HEK293 (cell line): ENCODE measurements at regions not wholly inside any gene's neighbourhood (a gene's known extent, or its start where the extent isn't known, plus 50 kb on each side); places are given as distances from the start of the nearest gene placed in this dataset.

ENCODE experiments used
- CTCF ChIA-PET: fragments of 350-600 bp; formaldehyde crosslinking; extraction: SDS; loops from one replicate; lab custom pipeline; 2021; ENCODE audit warnings: antibody characterized with exemption; lab: Yijun Ruan, JAX
- POLR2A ChIA-PET: fragments of 300-600 bp; formaldehyde crosslinking; extraction: SDS; loops from one replicate; lab custom pipeline; 2020; ENCODE audit warnings: antibody characterized with exemption, inconsistent platforms; lab: Yijun Ruan, JAX
- H3K27ac ChIP-seq: fragments of 200-500 bp; sonication (Bioruptor generic); 2 replicates; pipeline ENCODE4 v1.5.1; 2014; ENCODE audit warnings: low read depth, low read length, control low read depth, inconsistent platforms; ENCODE audit errors: extremely low read depth
- H3K36me3 ChIP-seq, 2 experiments: fragments of 200-500 bp in 1 of 2; sonication (Bioruptor generic) in 1 of 2; 1 replicate in 1 of 2; 2 replicates in 1 of 2; pipeline ENCODE4 v1.5.1; 2014 to 2017; ENCODE audit warnings: inconsistent platforms in 2 of 2, low read length in 2 of 2; ENCODE audit not compliant: control insufficient read depth in 2 of 2, insufficient read depth in 1 of 2
- H3K4me1 ChIP-seq: fragments of 200-500 bp; sonication (Bioruptor generic); 2 replicates; pipeline ENCODE4 v1.5.1; 2014; ENCODE audit warnings: mild to moderate bottlenecking, low read length, inconsistent platforms; ENCODE audit not compliant: control insufficient read depth, insufficient read depth
- H3K4me3 ChIP-seq: 2 replicates; pipeline ENCODE4 v1.5.1; 2011; ENCODE audit warnings: low read depth, mild to moderate bottlenecking, control low read depth, low read length, moderate library complexity
- H3K9me3 ChIP-seq: fragments of 200-500 bp; sonication (Bioruptor generic); 2 replicates; pipeline ENCODE4 v1.5.1; 2014; ENCODE audit warnings: low read depth, low read length, inconsistent platforms; ENCODE audit not compliant: control insufficient read depth, insufficient read depth
- BCL11A ChIP-seq: fragments of 450-650 bp; formaldehyde crosslinking; IDR thresholded peaks from 2 replicates; pipeline ENCODE4 v1.5.1; 2016; ENCODE audit warnings: low read depth, missing biosample characterization, missing genetic modification characterization
- BCL11B ChIP-seq: fragments of 450-650 bp; formaldehyde crosslinking; IDR thresholded peaks from 2 replicates; pipeline ENCODE4 v1.5.1; 2016; ENCODE audit warnings: low read depth, missing biosample characterization, missing genetic modification characterization
- FEZF1 ChIP-seq: fragments of 450-650 bp; formaldehyde crosslinking; IDR thresholded peaks from 2 replicates; pipeline ENCODE4 v1.5.1; 2016; ENCODE audit warnings: missing biosample characterization, missing genetic modification characterization
- PBX3 ChIP-seq: sonication (generic); formaldehyde crosslinking; IDR thresholded peaks from 2 replicates; pipeline ENCODE4 v1.8.1; 2022; ENCODE audit warnings: mild to moderate bottlenecking, moderate library complexity, missing genetic modification reagents
- PRDM2 ChIP-seq: fragments of 450-650 bp; formaldehyde crosslinking; IDR thresholded peaks from 2 replicates; pipeline ENCODE4 v1.5.1; 2016; ENCODE audit warnings: missing biosample characterization, missing genetic modification characterization, borderline replicate concordance
- RBAK ChIP-seq: fragments of 450-650 bp; formaldehyde crosslinking; IDR thresholded peaks from 2 replicates; pipeline ENCODE4 v1.5.1; 2016; ENCODE audit warnings: missing biosample characterization, missing genetic modification characterization
- SALL2 ChIP-seq: fragments of 450-650 bp; formaldehyde crosslinking; IDR thresholded peaks from 2 replicates; pipeline ENCODE4 v1.5.0; 2017; ENCODE audit warnings: missing biosample characterization, mild to moderate bottlenecking, missing genetic modification characterization, borderline replicate concordance
- TRIM28 ChIP-seq: IDR thresholded peaks from 2 replicates; pipeline ENCODE4 v1.6.1; 2011; ENCODE audit warnings: low read length, control low read depth, borderline replicate concordance
- WT1 ChIP-seq: fragments of 450-650 bp; formaldehyde crosslinking; IDR thresholded peaks from 2 replicates; pipeline ENCODE4 v1.5.1; 2016; ENCODE audit warnings: missing biosample characterization, missing genetic modification characterization
- ZBTB1 ChIP-seq: fragments of 450-650 bp; formaldehyde crosslinking; IDR thresholded peaks from 2 replicates; pipeline ENCODE4 v1.5.1; 2016; ENCODE audit warnings: missing biosample characterization, missing genetic modification characterization
- ZBTB49 ChIP-seq: fragments of 450-650 bp; formaldehyde crosslinking; IDR thresholded peaks from 2 replicates; pipeline ENCODE4 v1.5.1; 2016; ENCODE audit warnings: missing biosample characterization, missing genetic modification characterization, low read depth
- ZNF148 ChIP-seq: fragments of 450-650 bp; formaldehyde crosslinking; IDR thresholded peaks from 2 replicates; pipeline ENCODE4 v1.5.0; 2017; ENCODE audit warnings: missing biosample characterization, missing genetic modification characterization, borderline replicate concordance
- ZNF184 ChIP-seq: fragments of 450-650 bp; IDR thresholded peaks from 2 replicates; pipeline ENCODE4 v1.5.1; 2018; ENCODE audit warnings: missing biosample characterization, mild to moderate bottlenecking, missing genetic modification characterization
- ZNF223 ChIP-seq: fragments of 450-650 bp; formaldehyde crosslinking; IDR thresholded peaks from 2 replicates; pipeline ENCODE4 v1.5.1; 2016; ENCODE audit warnings: missing biosample characterization, missing genetic modification characterization
- ZNF24 ChIP-seq: fragments of 450-650 bp; formaldehyde crosslinking; IDR thresholded peaks from 2 replicates; pipeline ENCODE4 v1.5.1; 2016; ENCODE audit warnings: missing biosample characterization, missing genetic modification characterization
- ZNF311 ChIP-seq: fragments of 450-650 bp; formaldehyde crosslinking; IDR thresholded peaks from 2 replicates; pipeline ENCODE4 v1.5.1; 2017; ENCODE audit warnings: missing biosample characterization, missing genetic modification characterization, borderline replicate concordance
- ZNF510 ChIP-seq: fragments of 450-650 bp; formaldehyde crosslinking; IDR thresholded peaks from 2 replicates; pipeline ENCODE4 v1.5.1; 2018; ENCODE audit warnings: mild to moderate bottlenecking, missing genetic modification characterization, missing biosample characterization; ENCODE audit not compliant: insufficient replicate concordance
- ZNF521 ChIP-seq: fragments of 450-650 bp; formaldehyde crosslinking; IDR thresholded peaks from 2 replicates; pipeline ENCODE4 v1.5.1; 2017; ENCODE audit warnings: missing biosample characterization, mild to moderate bottlenecking, missing genetic modification characterization
- ZNF76 ChIP-seq: fragments of 450-650 bp; formaldehyde crosslinking; IDR thresholded peaks from 2 replicates; pipeline ENCODE4; 2016; ENCODE audit warnings: low read depth, missing biosample characterization, missing genetic modification characterization, borderline replicate concordance
- ZNF843 ChIP-seq: fragments of 450-650 bp; formaldehyde crosslinking; IDR thresholded peaks from 2 replicates; pipeline ENCODE4 v1.5.1; 2016; ENCODE audit warnings: missing biosample characterization, missing genetic modification characterization
- ZSCAN5A ChIP-seq: fragments of 450-650 bp; formaldehyde crosslinking; IDR thresholded peaks from 2 replicates; pipeline ENCODE4 v1.5.1; 2016; ENCODE audit warnings: missing biosample characterization, missing genetic modification characterization

GRCh38 chr6:144664947-144665346 lies 379.8 kb downstream of the UTRN start:
- CTCF ChIA-PET = interaction anchor here (0.6 kb wide), 1 partner anchor 624 kb away, joined by 4 read pairs; no protein-coding TSS in a partner anchor
- TF ChIP-seq SALL2 (tag by site-specific recombination) (no peak), WT1 (no peak), ZNF223 (tag by site-specific recombination) (no peak), ZBTB1 (tag by site-specific recombination) (no peak), ZSCAN5A (no peak), ZNF184 (tag by site-specific recombination) (no peak), ZNF311 (tag by site-specific recombination) (no peak), ZNF24 (no peak)
- Histone ChIP-seq H3K4me3 (no peak overlapping the region), H3K27ac (no peak overlapping the region), H3K36me3 (no peaks in the 10 kb centered on the region), H3K4me1 (peaks cover 23% of the 10 kb centered on the region; the same call in 1 of the 2 replicates), H3K9me3 (no peaks in the 10 kb centered on the region)
- POLR2A ChIA-PET = no interaction called here

GRCh38 chr6:144665932-144666450 lies 380.9 kb downstream of the UTRN start:
- ChIA-PET CTCF (interaction anchor here (1.0 kb wide), 1 partner anchor 25 kb away, joined by 3 read pairs; no protein-coding TSS in a partner anchor), POLR2A (no interaction called here)
- TF ChIP-seq RBAK (no peak), PBX3 (CRISPR knock-in tag) (no peak), PRDM2 (tag by site-specific recombination) (no peak), ZNF521 (tag by site-specific recombination) (no peak), BCL11A (tag by site-specific recombination) (no peak), ZNF148 (tag by site-specific recombination) (no peak), ZNF843 (tag by site-specific recombination) (no peak), ZBTB49 (no peak), FEZF1 (no peak), ZNF76 (tag by site-specific recombination) (no peak), TRIM28 (no peak), BCL11B (tag by site-specific recombination) (no peak), ZNF510 (tag by site-specific recombination) (no peak)

More at GRCh38 chr6:144665932-144666450, 380.9 kb downstream of the UTRN start:
- Histone ChIP-seq H3K9me3 (no peaks in the 10 kb centered on the region), H3K4me3 (no peak overlapping the region), H3K36me3 (no peaks in the 10 kb centered on the region), H3K27ac (no peak overlapping the region), H3K4me1 (peaks cover 12% of the 10 kb centered on the region; the same call in 1 of the 2 replicates)
